HG02763 (cell line): ENCODE measurements at regions not wholly inside any gene's neighbourhood (a gene's known extent, or its start where the extent isn't known, plus 50 kb on each side); places are given as distances from the start of the nearest gene placed in this dataset.
"Not testable (repeated sequence)": the region's sequence is repeated elsewhere in the genome, so short reads cannot be mapped to it uniquely, and the experiment has no call there.

Experiments used
- ATAC-seq: cut with Tn5 transposase; IDR thresholded peaks from one replicate; pipeline ENCODE4 v1.9.1; 2021; ENCODE audit warnings: mild to moderate bottlenecking, moderate library complexity; ENCODE audit not compliant: unreplicated experiment

GRCh38 chr2:142827170-142827569 lies 50.3 kb upstream of the KYNU start:
- no peak for ATAC-seq

- ATAC-seq: no peak
Observed at GRCh38 chr2:142825861-142826260, 51.6 kb upstream of the KYNU start.

GRCh38 chr2:142824756-142825155 lies 52.7 kb upstream of the KYNU start:
- ATAC-seq: no peak

GRCh38 chr2:142822190-142822589 lies 55.3 kb upstream of the KYNU start:
- no peak for ATAC-seq

GRCh38 chr2:142819411-142819810 lies 58.1 kb upstream of the KYNU start:
- no peak for ATAC-seq

GRCh38 chr2:142815375-142815774 lies 62.1 kb upstream of the KYNU start:
- no peak for ATAC-seq

- ATAC-seq: no peak
Observed at GRCh38 chr2:142813830-142814829, 63.3 kb upstream of the KYNU start.

- not testable (repeated sequence) for ATAC-seq
Observed at GRCh38 chr2:142811644-142812043, 65.8 kb upstream of the KYNU start.

- ATAC-seq: no peak
Observed at GRCh38 chr2:142805244-142805643, 72.2 kb upstream of the KYNU start.

- no peak for ATAC-seq
Observed at GRCh38 chr2:142803158-142803557, 74.3 kb upstream of the KYNU start.

- ATAC-seq: no peak
Observed at GRCh38 chr2:142796588-142796987, 80.9 kb upstream of the KYNU start.

- no peak for ATAC-seq
Observed at GRCh38 chr2:142796161-142796560, 81.3 kb upstream of the KYNU start.

- no peak for ATAC-seq
Observed at GRCh38 chr2:142794850-142795249, 82.6 kb upstream of the KYNU start.

- not testable (repeated sequence) for ATAC-seq
Observed at GRCh38 chr2:142792328-142792727, 85.1 kb upstream of the KYNU start.

- no peak for ATAC-seq
Observed at GRCh38 chr2:142791335-142791734, 86.1 kb upstream of the KYNU start.

GRCh38 chr2:142786918-142787702 lies 90.4 kb upstream of the KYNU start:
- ATAC-seq: no peak

- no peak for ATAC-seq
Observed at GRCh38 chr2:142782942-142783443, 94.5 kb upstream of the KYNU start.

GRCh38 chr2:142781146-142781545 lies 96.3 kb upstream of the KYNU start:
- ATAC-seq: no peak

GRCh38 chr2:142778289-142778688 lies 99.2 kb upstream of the KYNU start:
- no peak for ATAC-seq

- ATAC-seq: no peak
Observed at GRCh38 chr2:142777742-142778141, 99.7 kb upstream of the KYNU start.

- no peak for ATAC-seq
Observed at GRCh38 chr2:142769761-142770160, 107.7 kb upstream of the KYNU start.

- ATAC-seq: no peak
Observed at GRCh38 chr2:142767847-142768246, 109.6 kb upstream of the KYNU start.
